ENCODE measurements at regions not wholly inside any gene's neighbourhood (a gene's known extent, or its start where the extent isn't known, plus 50 kb on each side); places are given as distances from the start of the nearest gene placed in this dataset.

GRCh38 chr5:54728588-54728915 lies 211.0 kb downstream of the SNX18 start:
- H3K27me3 ChIP-seq, result no peaks in the 10 kb centered on the region
- DNase-seq (no peak), ATAC-seq (no peak), FAIRE-seq (no peak)
- H3K4me3 ChIP-seq, result no peak overlapping the region
- intact Hi-C loops (cut with DNase I), result no loop called here
- no peaks in the 10 kb centered on the region for H3K36me3 ChIP-seq
- 71 to 95% methylated on average over 1 of the region's 1 CpG for WGBS, 2 donors
- TF ChIP-seq, protein P1, sequence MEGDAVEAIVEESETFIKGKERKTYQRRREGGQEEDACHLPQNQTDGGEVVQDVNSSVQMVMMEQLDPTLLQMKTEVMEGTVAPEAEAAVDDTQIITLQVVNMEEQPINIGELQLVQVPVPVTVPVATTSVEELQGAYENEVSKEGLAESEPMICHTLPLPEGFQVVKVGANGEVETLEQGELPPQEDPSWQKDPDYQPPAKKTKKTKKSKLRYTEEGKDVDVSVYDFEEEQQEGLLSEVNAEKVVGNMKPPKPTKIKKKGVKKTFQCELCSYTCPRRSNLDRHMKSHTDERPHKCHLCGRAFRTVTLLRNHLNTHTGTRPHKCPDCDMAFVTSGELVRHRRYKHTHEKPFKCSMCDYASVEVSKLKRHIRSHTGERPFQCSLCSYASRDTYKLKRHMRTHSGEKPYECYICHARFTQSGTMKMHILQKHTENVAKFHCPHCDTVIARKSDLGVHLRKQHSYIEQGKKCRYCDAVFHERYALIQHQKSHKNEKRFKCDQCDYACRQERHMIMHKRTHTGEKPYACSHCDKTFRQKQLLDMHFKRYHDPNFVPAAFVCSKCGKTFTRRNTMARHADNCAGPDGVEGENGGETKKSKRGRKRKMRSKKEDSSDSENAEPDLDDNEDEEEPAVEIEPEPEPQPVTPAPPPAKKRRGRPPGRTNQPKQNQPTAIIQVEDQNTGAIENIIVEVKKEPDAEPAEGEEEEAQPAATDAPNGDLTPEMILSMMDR (IDR thresholded peaks at IDR 0.05), result no peak
- H3K27ac ChIP-seq, result no peak overlapping the region
- no peaks in the 10 kb centered on the region for H3K4me1 ChIP-seq
- H3K9me3 ChIP-seq, result no peaks in the 10 kb centered on the region

GRCh38 chr5:54727874-54728587 lies 210.5 kb downstream of the SNX18 start:
- TF ChIP-seq, protein P1 (IDR thresholded peaks at IDR 0.05), result no peak
- no peak for FAIRE-seq
- WGBS, 2 donors, result 58 to 65% methylated on average over 2 of the region's 2 CpGs

DNA sequence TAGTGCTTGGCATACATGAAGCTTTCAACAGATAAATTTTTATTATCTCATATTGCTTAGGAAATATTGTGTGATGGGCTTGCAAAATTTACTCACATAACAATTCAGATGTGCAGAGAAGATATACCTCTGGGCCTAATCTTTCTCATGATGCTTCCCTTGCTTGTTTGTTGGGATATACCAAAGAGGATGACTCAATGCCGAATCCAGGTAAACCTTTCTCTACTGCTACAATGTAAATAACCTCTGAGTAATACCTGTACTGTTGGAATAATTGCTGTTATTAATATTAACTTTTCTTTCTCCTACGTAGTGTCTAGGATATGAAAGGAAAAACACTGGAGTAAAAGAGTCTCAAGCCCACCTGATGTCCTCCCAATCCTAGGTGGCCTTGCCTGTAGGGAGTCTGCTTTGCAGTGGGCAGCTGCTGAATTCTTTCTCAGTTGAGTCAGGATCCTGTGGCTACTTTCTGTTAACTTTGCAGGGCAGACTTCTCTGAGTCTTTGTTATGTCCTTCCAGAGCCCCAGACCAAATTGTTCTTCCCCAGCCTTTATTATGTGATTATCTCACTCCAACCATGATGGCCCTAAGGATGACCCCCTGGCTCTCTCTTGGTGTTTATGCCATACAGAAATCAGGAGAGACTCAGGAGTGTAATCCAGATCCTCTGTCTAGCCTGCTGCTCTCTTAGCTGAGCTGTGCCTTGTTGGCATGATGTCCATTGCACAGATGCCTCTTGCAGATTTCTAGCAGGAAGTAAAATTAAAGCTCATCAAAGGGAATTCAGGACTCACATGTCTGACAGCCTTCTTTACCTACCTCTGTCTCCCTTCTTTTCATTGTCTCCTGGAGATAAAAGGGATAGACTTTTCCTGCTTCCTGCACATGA lies 208.1 kb downstream of the SNX18 start:
- H3K4me1 ChIP-seq, result no peaks in the 10 kb centered on the region
- no peaks in the 10 kb centered on the region for H3K27me3 ChIP-seq
- H3K9me3 ChIP-seq, result no peaks in the 10 kb centered on the region
- intact Hi-C loops (cut with DNase I), result no loop called here
- no peaks in the 10 kb centered on the region for H3K36me3 ChIP-seq
- no peak for DNase-seq
- no peak for FAIRE-seq
- 39 to 44% methylated on average over 2 of the region's 2 CpGs for WGBS, 2 donors
- no peak overlapping the region for H3K27ac ChIP-seq
- ATAC-seq, result no peak
- no peak overlapping the region for H3K4me3 ChIP-seq
- TF ChIP-seq, protein P1 (IDR thresholded peaks at IDR 0.05), result no peak

More at GRCh38 chr5:54727874-54728587, 210.5 kb downstream of the SNX18 start:
- Histone ChIP-seq H3K9me3 (no peaks in the 10 kb centered on the region), H3K27me3 (no peaks in the 10 kb centered on the region), H3K4me1 (no peaks in the 10 kb centered on the region), H3K4me3 (no peak overlapping the region), H3K36me3 (no peaks in the 10 kb centered on the region), H3K27ac (no peak overlapping the region)
- intact Hi-C loops (cut with DNase I), result no loop called here
- no peak for ATAC-seq
- no peak for DNase-seq

DNA sequence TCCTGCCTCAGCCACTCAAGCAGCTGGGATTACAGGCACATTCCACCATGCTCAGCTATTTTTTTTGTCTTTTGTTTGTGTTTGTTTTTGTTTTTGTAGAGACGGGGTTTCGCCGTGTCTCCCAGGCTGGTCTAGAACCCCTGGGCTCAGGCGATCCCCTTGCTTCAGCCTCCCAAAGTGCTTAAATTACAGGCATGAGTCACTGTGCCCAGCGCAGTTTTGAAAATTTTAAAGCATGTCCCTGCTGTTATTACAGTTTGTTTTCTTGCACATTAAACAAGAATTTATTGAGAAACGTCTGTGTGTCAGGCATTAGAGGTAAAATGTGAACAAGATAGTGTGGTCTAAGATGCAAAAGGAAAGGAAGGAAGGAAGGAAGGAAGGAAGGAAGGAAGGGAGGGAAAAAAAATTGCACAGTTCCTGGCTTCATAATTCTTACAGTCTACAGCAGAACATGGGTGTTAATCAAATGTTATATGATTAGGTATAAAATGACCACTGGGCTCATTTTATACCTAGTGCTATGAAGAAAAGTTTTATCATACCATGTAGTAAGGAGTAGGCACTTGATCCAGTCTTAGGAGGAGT lies 205.4 kb downstream of the SNX18 start:
- no peaks in the 10 kb centered on the region for H3K9me3 ChIP-seq
- no peak for ATAC-seq
- no peak for FAIRE-seq
- H3K27ac ChIP-seq, result no peak overlapping the region
- intact Hi-C loops (cut with DNase I), result no loop called here
- no peaks in the 10 kb centered on the region for H3K36me3 ChIP-seq
- H3K4me3 ChIP-seq, result no peak overlapping the region
- WGBS, 2 donors, result 56 to 69% methylated on average over 6 of the region's 6 CpGs
- no peaks in the 10 kb centered on the region for H3K27me3 ChIP-seq
- TF ChIP-seq, protein P1 (IDR thresholded peaks at IDR 0.05), result no peak
- H3K4me1 ChIP-seq, result no peaks in the 10 kb centered on the region
- no peak for DNase-seq

All from pancreas (tissue), 10 donors.